ENCODE measurements at regions not wholly inside any gene's neighbourhood (a gene's known extent, or its start where the extent isn't known, plus 50 kb on each side); places are given as distances from the start of the nearest gene placed in this dataset.

- TF ChIP-seq CTCF (IDR thresholded peaks at IDR 0.05) (no peak), POLR2A (IDR thresholded peaks at IDR 0.05) (no peak)
These were observed 183.1 kb upstream of the S1PR3 start for GRCh38 chr9:88808019-88808656.

Measured in gastroesophageal sphincter (tissue), 3 donors.